NCI-H526 (cell line): ENCODE measurements at regions not wholly inside any gene's neighbourhood (a gene's known extent, or its start where the extent isn't known, plus 50 kb on each side); places are given as distances from the start of the nearest gene placed in this dataset.
A peak's percentile ranks its signal among the peaks of the same experiment; 100 is the strongest.
"Not testable (repeated sequence)": the region's sequence is repeated elsewhere in the genome, so short reads cannot be mapped to it uniquely, and the experiment has no call there.

Source experiments
- DNase-seq, 2 experiments: peaks; one replicate each; lab custom pipeline; 2025; lab: John Stamatoyannopoulos, UW

DNA sequence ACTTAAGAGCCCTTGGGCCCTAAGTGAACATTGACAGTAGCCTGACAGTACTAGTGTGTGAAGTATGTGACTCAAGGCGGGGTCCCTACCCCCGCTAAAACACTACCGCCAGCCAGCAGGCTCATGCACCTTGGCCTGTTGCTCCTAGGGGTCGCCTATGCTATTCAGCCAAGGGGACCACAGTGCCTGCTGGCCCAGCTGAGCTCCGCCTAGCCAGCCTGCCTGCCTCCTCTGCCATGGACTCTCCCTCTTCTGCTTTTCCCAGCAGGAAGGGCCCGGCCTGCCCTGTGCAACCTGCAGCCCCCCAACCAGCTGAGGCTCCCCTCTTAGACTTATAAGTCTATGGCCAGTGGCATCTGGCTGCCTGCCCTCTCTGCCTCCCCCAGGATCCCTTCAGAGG lies 193.1 kb downstream of the MSX2 start:
- DNase-seq, result not testable (repeated sequence)

DNA sequence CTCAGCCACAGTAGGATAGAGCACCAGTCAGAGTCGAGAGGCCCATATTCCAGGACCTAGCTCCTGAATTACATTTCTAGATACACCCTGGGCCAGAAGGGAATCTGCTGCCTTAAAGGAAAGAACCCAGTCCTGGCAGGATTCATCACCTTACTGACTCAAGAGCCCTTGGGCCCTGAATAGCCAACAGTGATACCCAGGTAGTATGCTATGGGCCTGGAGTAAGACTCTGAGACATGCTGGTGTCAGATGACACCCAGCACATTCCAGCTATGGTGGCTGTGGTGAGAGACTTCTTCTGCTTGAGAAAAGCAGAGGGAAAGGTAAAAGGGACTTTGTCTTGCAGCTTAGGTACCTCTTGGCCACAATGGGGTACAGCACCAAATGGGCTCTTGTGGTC lies 192.5 kb downstream of the MSX2 start:
- not testable (repeated sequence) for DNase-seq

DNA sequence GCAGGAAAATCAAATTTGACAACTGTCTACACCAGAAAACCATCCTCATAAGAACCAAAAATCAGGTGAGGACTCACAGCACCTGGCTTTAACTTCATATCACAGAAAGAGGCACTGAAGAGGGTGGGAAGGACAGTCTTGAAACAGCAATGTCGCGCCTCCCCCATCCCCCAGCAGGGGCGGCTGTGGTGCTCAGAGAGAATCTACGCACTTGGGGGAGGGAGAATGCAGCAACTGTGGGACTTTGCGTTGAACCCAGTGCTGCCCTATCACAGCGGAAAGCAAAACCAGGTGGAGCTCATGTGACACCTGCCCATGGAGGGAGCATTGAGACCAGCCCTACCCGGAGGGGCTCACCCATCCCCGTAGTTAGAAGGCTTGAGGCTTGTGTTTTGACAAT lies 191.8 kb downstream of the MSX2 start:
- no peak for DNase-seq

DNA sequence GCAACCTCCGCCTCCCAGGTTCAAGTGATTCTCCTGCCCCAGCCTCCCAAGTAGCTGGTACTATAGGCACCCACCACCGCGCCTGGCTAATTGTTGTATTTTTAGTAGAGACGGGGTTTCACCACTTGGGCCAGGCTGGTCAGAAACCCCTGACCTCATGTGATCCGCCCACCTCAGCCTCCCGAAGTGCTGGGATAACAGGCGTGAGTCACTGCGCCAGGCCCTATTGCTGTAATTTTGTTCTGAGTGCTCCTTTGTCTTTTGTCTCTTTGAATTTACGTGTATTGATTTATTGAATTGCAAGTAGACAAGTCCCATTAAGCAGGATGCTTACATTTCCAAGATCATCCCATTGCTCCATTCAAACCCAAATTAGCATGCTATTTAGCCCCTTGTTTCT lies 186.7 kb downstream of the MSX2 start:
- DNase-seq, result no peak

GRCh38 chr5:174910245-174910737 lies 185.9 kb downstream of the MSX2 start:
- DNase-seq, result peak; percentile 24 to 70

GRCh38 chr5:174903172-174903732 lies 178.9 kb downstream of the MSX2 start:
- DNase-seq, result peak in 1 of 2 experiments; percentile 4

DNA sequence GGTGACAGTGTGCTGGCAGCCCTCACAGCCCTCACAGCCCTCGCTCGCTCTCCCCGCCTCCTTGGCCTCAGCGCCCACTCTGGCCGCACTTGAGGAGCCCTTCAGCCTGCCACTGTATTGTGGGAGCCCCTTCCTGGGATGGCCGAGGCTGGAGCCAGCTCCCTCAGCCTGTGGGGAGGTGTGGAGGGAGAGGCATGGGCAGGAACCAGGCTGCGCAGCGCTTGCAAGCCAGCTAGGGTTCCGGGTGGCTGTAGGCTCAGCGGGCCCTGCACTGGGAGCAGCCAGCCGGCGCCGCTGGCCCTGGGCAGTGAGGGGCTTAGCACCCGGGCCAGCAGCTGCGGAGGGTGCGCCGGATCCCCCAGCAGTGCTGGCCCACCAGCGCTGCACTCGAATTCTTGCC lies 177.0 kb downstream of the MSX2 start:
- no peak for DNase-seq

- DNase-seq, result no peak
Observed at GRCh38 chr5:174900240-174900865, 176.0 kb downstream of the MSX2 start.

- no peak for DNase-seq
Observed at GRCh38 chr5:174897281-174897950, 173.0 kb downstream of the MSX2 start.

DNA sequence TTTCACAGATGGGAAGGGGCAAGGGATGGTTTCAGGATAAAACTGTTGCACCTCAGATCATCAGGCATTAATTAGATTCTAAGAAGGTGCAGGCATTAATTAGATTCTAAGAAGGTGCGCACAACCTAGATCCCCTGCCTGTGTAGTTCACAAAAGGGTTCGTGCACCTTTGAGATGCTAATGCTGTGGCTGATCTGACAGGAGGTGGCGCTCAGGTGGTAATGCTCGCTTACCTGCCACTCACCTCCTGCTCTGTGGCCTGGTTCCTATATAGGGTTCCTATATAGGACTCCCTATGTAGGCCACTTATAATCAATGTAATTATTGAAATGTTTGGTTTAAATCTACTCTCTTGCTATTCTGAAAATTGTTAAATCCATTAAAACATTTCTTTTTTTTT lies 171.0 kb downstream of the MSX2 start:
- peak in 1 of 2 experiments; percentile 7 for DNase-seq

DNA sequence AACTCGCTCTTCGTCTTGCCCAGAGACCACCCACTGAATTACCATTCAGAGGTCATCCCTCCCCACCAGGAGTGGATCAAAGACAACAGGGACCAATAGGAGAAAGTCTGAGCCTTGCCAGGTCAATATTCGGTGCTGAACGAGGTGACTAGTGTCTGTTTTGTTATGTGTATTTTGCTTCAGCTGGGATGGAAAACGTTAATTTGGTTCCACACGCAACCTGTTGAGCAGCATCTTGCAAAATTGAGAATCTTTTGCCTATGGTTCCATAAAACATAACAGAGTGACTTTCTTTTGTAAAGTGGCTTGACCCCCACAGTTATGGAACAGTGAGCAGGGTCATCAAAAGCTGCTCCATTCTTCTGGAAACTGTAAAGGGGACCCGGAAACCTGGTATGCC lies 168.4 kb downstream of the MSX2 start:
- DNase-seq, result no peak

DNA sequence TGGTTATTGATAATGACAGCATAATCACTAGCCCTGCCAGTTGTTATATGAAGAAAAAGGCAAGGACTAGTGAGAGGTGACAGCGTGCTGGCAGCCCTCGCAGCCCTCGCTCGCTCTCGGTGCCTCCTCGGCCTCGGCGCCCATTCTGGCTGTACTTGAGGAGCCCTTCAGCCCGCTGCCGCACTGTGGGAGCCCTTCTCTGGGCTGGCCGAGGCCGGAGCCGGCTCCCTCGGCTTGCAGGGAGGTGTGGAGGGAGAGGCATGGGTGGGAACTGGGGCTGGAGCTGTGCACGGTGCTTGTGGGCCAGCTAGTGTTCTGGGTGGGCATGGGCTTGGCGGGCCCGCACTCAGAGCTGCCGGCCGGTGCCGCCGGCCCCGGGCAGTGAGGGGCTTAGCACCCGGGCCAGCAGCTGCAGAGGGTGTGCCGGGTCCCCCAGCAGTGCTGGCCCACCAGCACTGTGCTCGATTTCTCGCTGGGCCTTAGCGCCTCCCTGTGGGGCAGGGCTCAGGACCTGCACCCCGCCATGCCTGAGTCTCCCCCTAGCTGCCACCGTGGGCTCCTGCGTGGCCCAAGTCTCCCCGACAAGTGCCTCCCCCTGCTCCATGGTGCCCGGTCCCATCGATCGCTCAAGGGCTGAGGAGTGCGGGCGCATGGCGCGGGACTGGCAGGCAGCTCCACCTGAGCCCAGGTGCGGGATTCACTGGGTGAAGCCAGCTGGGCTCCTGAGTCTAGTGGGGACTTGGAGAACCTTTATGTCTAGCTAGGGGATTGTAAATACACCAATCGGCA lies 156.2 kb downstream of the MSX2 start:
- not testable (repeated sequence) for DNase-seq

GRCh38 chr5:174877987-174878386 lies 153.6 kb downstream of the MSX2 start:
- no peak for DNase-seq

DNA sequence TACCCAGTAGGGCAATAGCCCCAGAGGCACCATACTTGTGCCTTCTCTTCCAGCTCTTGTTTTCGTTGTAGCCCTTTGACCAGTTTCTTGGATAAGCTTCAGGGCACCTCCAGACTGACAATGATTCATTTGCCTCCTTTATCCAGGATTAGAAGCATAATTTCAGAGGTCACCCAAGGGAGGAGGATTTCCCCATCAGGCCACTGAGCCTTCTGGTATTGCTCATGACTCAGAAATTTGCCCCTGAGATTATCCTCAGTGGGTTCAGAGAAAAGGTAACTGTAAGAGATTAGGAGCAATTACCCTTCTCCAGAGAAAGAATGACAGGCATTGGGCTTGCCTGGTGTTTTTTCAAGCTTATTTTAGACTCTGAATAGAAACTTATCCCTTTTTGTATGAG lies 147.9 kb downstream of the MSX2 start:
- DNase-seq, result no peak

GRCh38 chr5:174852143-174852542 lies 127.8 kb downstream of the MSX2 start:
- DNase-seq, result no peak

DNA sequence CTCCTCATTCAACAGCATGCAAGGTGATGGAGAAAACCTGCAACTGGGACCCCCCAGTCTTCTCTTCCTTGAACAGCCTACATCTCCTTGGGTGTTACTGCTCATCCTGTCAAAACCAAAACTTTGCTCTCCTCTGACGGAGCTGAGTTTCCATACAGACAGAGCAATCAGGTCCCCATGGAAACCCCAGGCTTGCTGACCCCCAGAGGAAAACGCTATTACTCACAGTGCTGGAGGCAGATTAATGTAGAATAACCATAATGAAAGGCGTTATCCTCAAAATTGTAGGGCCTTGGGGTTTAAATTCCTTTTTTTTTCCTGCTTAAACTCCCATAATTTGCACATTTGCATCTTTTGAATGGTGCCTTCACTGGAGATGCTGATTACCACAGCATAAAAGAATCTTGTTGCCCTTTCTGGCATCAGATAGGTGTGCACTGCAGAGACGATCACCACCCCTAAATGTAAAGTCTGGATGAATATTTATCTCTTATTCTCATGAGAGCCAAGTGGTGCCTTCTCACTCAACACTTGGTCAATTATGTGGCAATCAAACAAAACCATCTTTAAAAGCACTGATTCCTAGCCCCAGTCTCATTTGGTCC lies 126.3 kb downstream of the MSX2 start:
- DNase-seq, result no peak

GRCh38 chr5:174849426-174849825 lies 125.0 kb downstream of the MSX2 start:
- DNase-seq, result no peak

DNA sequence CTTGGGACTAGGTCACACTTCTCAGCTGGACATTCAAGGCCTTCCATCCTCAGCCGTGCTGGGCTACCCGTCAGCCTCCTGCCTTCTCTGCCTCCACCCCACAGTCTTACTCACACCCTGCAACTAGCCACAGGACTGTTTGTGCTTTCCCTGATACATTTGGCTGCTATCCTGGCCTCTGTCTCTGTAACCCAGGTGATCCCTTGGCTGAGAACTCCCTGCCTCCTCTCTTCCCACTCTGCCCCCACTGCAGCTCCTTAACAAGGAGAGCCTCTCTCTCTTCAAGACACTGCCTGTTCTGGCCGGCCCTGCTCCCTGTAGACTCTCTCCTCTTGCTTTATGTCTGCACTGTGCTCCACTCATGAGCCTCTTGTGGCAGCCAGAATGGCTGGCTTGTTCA lies 120.6 kb downstream of the MSX2 start:
- DNase-seq, result no peak

- no peak for DNase-seq
Observed at GRCh38 chr5:174843263-174844250, 119.2 kb downstream of the MSX2 start.

DNA sequence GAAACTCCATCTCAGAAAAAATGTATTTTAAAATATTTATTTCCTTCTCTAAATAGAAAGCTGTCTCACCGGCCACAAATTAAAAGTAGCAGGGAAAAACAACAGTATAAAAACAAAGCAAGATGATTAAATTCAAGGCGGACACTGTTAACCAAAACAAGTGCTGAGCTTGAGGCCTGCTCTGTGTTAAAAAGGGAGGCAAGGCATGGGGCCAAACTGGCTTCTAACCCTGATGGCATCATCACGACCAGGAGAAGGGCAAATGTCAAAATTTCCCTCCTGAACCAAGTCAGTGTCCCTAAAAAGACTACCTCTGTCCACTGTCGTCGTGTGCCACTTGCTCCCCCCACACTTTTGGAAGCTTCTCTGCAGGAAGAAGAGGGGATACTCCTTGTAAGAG lies 116.1 kb downstream of the MSX2 start:
- DNase-seq, result no peak

DNA sequence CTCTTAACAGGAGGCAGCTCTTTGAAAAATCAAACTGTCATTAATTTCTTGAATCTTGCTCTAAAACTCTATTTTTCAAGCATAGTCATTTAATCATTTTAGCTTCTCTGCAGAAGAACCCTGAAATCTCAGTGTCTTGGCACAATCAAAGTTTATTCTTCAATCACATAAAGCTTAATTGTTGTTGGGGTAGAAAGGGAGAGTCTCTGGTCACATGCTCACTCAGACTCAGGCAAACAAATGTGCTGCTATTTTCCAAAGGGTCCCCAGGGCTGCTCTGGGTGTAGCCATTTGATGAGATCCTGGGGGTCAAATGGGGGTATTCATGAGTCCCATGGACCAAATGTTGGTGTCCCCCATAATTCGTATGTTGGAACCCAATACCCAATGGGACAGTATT lies 114.8 kb downstream of the MSX2 start:
- DNase-seq, result no peak
